ENCODE measurements at regions not wholly inside any gene's neighbourhood (a gene's known extent, or its start where the extent isn't known, plus 50 kb on each side); places are given as distances from the start of the nearest gene placed in this dataset.
A peak's percentile ranks its signal among the peaks of the same experiment; 100 is the strongest.

- Mint-ChIP-seq H3K4me3 (no peak overlapping the region), H3K4me1 (no peaks in the 10 kb centered on the region), H3K36me3 (no peaks in the 10 kb centered on the region), H3K27me3 (peaks cover 2% of the 10 kb centered on the region), H3K9me3 (no peaks in the 10 kb centered on the region), H3K27ac (no peak overlapping the region)
- DNase-seq (no peak), ATAC-seq (ENCODE audit: low read depth) (no peak)
- POLR2A ChIA-PET = no interaction called here
Observed at GRCh38 chr15:96121086-96121920, 209.2 kb upstream of the NR2F2 start.

DNA sequence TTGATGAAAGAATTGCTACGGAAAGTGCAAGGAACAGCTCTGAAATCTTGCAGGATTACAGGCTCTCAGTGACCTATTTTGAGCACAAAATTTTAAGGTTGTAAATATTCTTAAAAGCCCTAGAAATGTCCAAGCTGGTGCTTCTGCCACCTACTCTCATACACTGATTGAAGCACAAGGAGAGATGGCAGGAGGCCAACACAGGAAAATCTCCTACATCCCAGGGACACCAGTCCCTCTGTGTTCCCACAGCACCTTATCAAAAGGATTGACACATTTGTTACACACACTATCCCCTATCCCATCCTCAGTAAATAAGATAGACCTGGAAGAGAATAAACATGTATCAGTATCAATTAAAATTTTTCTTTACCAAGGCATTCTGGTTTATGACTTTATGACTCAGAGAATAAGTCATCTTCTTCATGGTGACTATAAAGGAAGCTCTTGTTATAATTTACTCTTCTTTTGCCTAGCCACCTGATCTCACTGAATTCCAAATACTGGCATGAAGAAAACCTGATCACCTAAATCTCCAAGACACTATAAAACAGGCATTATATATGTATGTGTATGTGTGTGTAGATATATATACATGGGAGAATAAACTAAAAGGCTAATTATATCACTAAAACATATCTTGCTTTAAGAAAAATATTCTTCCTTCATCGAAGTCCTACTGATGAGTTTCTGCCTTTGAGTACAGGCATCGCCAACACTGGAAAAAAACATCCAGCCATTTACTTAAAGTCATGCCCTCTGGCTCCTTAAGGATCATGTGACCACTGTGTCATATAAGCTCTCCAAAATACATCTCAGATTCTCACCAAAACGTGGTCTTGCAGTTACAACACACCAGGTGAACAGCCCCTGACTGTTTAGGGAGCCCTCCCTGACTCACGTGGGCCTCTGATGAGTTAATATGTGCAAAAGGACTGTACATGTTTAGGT is 208.1 kb upstream of the NR2F2 start:
- H3K4me3 Mint-ChIP-seq = no peak overlapping the region
- no peak for DNase-seq
- no peak overlapping the region for H3K27ac Mint-ChIP-seq
- no peak for ATAC-seq (ENCODE audit: low read depth)
- no peaks in the 10 kb centered on the region for H3K36me3 Mint-ChIP-seq
- no peaks in the 10 kb centered on the region for H3K9me3 Mint-ChIP-seq
- no peaks in the 10 kb centered on the region for H3K4me1 Mint-ChIP-seq
- peaks cover 2% of the 10 kb centered on the region for H3K27me3 Mint-ChIP-seq
- POLR2A ChIA-PET = no interaction called here

DNA sequence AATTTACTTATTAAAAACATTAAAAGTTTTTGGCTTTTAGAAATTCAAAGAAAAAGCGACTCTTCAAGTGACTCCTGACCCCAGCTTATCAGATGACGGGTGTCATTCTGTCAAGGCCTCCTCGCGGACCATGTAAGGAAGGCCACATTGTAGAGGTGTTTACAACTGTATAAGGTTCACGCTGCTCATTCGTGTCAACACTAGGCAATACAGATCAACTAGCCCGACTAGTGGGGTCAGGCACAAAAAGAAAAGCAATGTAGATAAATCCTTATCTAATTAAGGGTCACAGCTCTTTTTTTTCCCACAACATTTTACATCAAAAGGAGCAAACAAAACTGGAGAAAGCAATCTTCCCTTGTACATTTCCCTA is 207.5 kb upstream of the NR2F2 start:
- DNase-seq (no peak), ATAC-seq (ENCODE audit: low read depth) (no peak)
- no peak overlapping the region for H3K4me3 Mint-ChIP-seq
- no peaks in the 10 kb centered on the region for H3K4me1 Mint-ChIP-seq
- no peaks in the 10 kb centered on the region for H3K36me3 Mint-ChIP-seq
- H3K9me3 Mint-ChIP-seq = no peaks in the 10 kb centered on the region
- H3K27me3 Mint-ChIP-seq = peaks cover 2% of the 10 kb centered on the region
- H3K27ac Mint-ChIP-seq = no peak overlapping the region
- POLR2A ChIA-PET = no interaction called here

- no peak for ATAC-seq (ENCODE audit: low read depth)
- no peaks in the 10 kb centered on the region for H3K9me3 Mint-ChIP-seq
- no peaks in the 10 kb centered on the region for H3K36me3 Mint-ChIP-seq
- H3K4me3 Mint-ChIP-seq = no peak overlapping the region
- peaks cover 2% of the 10 kb centered on the region for H3K27me3 Mint-ChIP-seq
- H3K27ac Mint-ChIP-seq = no peak overlapping the region
- POLR2A ChIA-PET = no interaction called here
- no peaks in the 10 kb centered on the region for H3K4me1 Mint-ChIP-seq
- DNase-seq = no peak
Observed at GRCh38 chr15:96123630-96124187, 206.8 kb upstream of the NR2F2 start.

DNA sequence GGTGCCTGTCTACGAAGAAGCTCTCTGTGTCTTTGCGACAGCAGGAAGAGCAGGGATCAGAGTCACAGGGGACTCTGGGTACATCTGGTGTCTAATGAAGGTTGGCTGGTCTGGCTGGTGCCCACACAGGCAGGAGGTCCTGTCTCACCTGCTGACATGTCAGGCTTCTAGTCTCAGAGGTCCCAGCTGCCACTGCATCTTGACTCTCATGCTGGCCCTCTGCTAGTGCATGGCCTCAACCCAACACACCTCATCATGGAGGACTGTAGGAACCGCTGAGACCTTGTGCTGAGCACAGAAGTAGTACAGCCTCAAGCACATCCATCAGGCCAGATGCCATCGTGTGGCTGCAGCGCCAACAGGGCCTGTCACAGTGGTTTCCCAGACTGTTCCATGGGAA is 206.1 kb upstream of the NR2F2 start:
- Mint-ChIP-seq H3K4me1 (no peaks in the 10 kb centered on the region), H3K27me3 (peaks cover 2% of the 10 kb centered on the region), H3K27ac (no peak overlapping the region), H3K4me3 (no peak overlapping the region), H3K36me3 (no peaks in the 10 kb centered on the region), H3K9me3 (no peaks in the 10 kb centered on the region)
- DNase-seq = no peak
- no peak for ATAC-seq (ENCODE audit: low read depth)
- POLR2A ChIA-PET = no interaction called here

GRCh38 chr15:96125721-96126415 is 204.6 kb upstream of the NR2F2 start:
- H3K9me3 Mint-ChIP-seq = no peaks in the 10 kb centered on the region
- no peak for DNase-seq
- ATAC-seq (ENCODE audit: low read depth) = no peak
- H3K27ac Mint-ChIP-seq = no peak overlapping the region
- H3K4me1 Mint-ChIP-seq = no peaks in the 10 kb centered on the region
- POLR2A ChIA-PET = interaction anchor here (0.6 kb wide), 1 partner anchor 8 kb away, joined by 3 read pairs; no protein-coding TSS in a partner anchor
- H3K4me3 Mint-ChIP-seq = no peak overlapping the region
- no peaks in the 10 kb centered on the region for H3K36me3 Mint-ChIP-seq
- H3K27me3 Mint-ChIP-seq = peaks cover 2% of the 10 kb centered on the region

DNA sequence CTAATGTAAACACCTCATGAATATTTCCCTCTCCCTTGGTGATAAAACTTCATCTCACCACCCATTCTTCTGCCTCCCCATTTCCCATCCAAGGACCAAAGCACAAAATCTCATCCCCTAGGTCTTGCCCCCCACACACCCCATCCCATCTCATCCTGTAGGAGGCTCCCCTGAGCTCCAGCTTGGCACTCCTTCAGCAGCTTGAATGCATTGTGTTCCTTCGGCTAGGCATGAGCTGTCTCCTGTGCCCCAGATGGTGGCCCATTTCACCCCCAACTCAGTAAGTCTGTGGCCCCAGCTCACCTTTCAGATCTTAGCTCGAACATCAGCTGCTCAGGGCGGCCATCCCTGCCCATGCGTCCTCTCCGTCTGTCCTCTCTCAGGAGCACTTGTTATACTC is 203.6 kb upstream of the NR2F2 start:
- DNase-seq = no peak
- POLR2A ChIA-PET = no interaction called here
- H3K4me3 Mint-ChIP-seq = no peak overlapping the region

GRCh38 chr15:96130734-96131133 is 199.8 kb upstream of the NR2F2 start:
- H3K27me3 Mint-ChIP-seq = no peaks in the 10 kb centered on the region
- POLR2A ChIA-PET = no interaction called here
- no peaks in the 10 kb centered on the region for H3K9me3 Mint-ChIP-seq
- H3K4me3 Mint-ChIP-seq = no peak overlapping the region
- no peak overlapping the region for H3K27ac Mint-ChIP-seq
- H3K36me3 Mint-ChIP-seq = no peaks in the 10 kb centered on the region
- ATAC-seq (ENCODE audit: low read depth) (no peak), DNase-seq (no peak)
- H3K4me1 Mint-ChIP-seq = no peaks in the 10 kb centered on the region

More for the DNA sequence above, 203.6 kb upstream of the NR2F2 start:
- no peaks in the 10 kb centered on the region for H3K4me1 Mint-ChIP-seq
- H3K27ac Mint-ChIP-seq = no peak overlapping the region
- ATAC-seq (ENCODE audit: low read depth) = no peak
- no peaks in the 10 kb centered on the region for H3K36me3 Mint-ChIP-seq
- H3K27me3 Mint-ChIP-seq = peaks cover 2% of the 10 kb centered on the region
- H3K9me3 Mint-ChIP-seq = no peaks in the 10 kb centered on the region

- Mint-ChIP-seq H3K4me3 (no peak overlapping the region), H3K27ac (no peak overlapping the region), H3K36me3 (no peaks in the 10 kb centered on the region), H3K27me3 (no peaks in the 10 kb centered on the region), H3K4me1 (no peaks in the 10 kb centered on the region), H3K9me3 (peaks cover under 1% of the 10 kb centered on the region)
- DNase-seq (no peak), ATAC-seq (ENCODE audit: low read depth) (no peak)
- POLR2A ChIA-PET = no interaction called here
Observed at GRCh38 chr15:96132126-96132525, 198.4 kb upstream of the NR2F2 start.

GRCh38 chr15:96135166-96136093 is 195.1 kb upstream of the NR2F2 start:
- no peak overlapping the region for H3K4me3 Mint-ChIP-seq
- POLR2A ChIA-PET = no interaction called here
- peaks cover 2% of the 10 kb centered on the region for H3K9me3 Mint-ChIP-seq
- H3K4me1 Mint-ChIP-seq = no peaks in the 10 kb centered on the region
- H3K27ac Mint-ChIP-seq = peak overlapping the region; percentile 34
- DNase-seq (no peak), ATAC-seq (ENCODE audit: low read depth) (no peak)
- no peaks in the 10 kb centered on the region for H3K27me3 Mint-ChIP-seq
- no peaks in the 10 kb centered on the region for H3K36me3 Mint-ChIP-seq

DNA sequence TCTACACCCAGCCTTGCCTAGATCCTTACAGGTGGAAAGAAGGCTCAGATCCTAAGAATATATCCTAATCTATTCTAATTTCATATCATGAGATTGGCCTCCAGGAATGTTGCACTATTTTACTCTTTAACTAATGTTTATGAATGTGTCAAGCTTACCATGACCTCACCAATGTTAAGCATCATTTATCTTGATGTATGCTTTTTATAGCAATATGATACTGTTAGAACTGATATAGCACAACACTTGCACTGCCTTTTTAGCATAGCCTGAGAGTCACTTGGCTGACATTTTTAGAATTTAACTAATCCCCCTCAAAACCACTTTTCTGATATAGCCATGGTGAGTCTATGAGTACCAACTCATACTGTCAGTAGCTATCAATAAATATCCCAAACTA is 191.5 kb upstream of the NR2F2 start:
- Mint-ChIP-seq H3K27ac (no peak overlapping the region), H3K4me1 (no peaks in the 10 kb centered on the region), H3K27me3 (no peaks in the 10 kb centered on the region), H3K4me3 (no peak overlapping the region), H3K9me3 (peaks cover 2% of the 10 kb centered on the region), H3K36me3 (no peaks in the 10 kb centered on the region)
- POLR2A ChIA-PET = no interaction called here
- DNase-seq (no peak), ATAC-seq (ENCODE audit: low read depth) (no peak)

DNA sequence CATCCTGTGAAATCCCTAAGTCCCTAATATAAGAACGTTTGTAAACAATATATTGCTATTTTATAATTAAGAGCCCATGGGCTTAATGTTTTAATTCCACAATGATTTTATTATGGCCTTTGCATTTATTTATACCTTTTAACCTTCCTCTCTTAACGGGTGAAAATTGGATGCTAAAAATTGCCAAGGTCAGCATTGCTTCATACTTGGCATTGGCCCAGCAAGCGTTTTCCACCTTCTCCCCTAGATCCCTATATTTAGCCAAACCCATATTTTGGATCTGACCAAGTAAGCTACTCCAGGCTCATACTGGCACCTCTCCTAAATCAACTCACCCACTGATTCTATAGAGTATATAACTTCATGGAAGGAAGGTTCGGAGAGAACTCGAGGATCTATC is 188.0 kb upstream of the NR2F2 start:
- H3K4me3 Mint-ChIP-seq = no peak overlapping the region
- H3K27ac Mint-ChIP-seq = no peak overlapping the region
- H3K9me3 Mint-ChIP-seq = no peaks in the 10 kb centered on the region
- no peaks in the 10 kb centered on the region for H3K4me1 Mint-ChIP-seq
- no peak for DNase-seq
- H3K27me3 Mint-ChIP-seq = no peaks in the 10 kb centered on the region
- POLR2A ChIA-PET = no interaction called here
- H3K36me3 Mint-ChIP-seq = no peaks in the 10 kb centered on the region
- no peak for ATAC-seq (ENCODE audit: low read depth)
